ENCODE measurements at regions not wholly inside any gene's neighbourhood (a gene's known extent, or its start where the extent isn't known, plus 50 kb on each side); places are given as distances from the start of the nearest gene placed in this dataset.

GRCh38 chr18:25813110-25813509 lies 277.3 kb downstream of the SS18 start:
- no peak for DNase-seq (ENCODE audit: low read depth in 3 of 3)

DNA sequence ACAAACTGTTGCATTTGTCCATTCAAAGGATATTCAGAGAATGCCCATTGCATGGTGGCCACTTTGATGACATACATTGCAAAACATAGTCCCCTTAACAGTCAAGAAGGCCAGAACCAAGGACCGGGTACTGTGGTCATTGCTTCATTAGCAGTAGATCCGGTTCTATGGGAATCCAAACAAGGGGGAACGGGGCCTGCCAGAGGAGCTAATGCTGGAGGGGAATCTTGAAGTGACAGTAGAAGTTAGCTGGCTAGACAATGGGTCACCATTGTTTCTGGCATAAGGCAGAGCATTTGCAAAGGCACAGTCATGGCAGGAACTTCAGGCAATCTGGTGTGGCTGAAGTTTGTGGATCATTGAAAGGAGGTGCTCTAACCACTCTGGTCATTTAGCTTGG lies 279.7 kb downstream of the SS18 start:
- DNase-seq (ENCODE audit: low read depth in 3 of 3), result no peak

GRCh38 chr18:25805939-25806338 lies 284.5 kb downstream of the SS18 start:
- DNase-seq (ENCODE audit: low read depth in 3 of 3), result no peak

DNA sequence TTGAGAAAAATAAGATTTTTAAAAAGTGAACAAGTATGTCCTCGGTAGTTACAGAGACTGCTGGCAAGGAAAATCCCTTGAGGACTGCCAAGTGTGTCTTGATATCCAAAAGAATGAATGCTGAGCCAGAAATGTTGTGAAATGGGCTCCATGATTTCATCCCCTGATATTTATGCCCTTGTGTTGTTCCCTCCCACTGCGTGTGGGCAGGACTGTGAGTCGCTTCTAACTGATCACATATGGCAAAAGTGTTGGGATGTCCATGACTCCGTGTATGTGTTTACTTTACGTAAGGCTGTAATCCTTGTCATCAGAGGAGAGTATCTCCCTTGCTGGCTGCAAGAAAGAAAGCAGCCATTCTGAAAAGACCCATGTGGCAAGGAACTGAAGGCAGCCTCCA lies 285.1 kb downstream of the SS18 start:
- no peak for DNase-seq (ENCODE audit: low read depth in 3 of 3)

GRCh38 chr18:25799231-25799630 lies 291.2 kb downstream of the SS18 start:
- no peak for DNase-seq (ENCODE audit: low read depth in 3 of 3)

- DNase-seq (ENCODE audit: low read depth in 3 of 3), result no peak
These were observed 292.4 kb downstream of the SS18 start for GRCh38 chr18:25798046-25798445.

DNA sequence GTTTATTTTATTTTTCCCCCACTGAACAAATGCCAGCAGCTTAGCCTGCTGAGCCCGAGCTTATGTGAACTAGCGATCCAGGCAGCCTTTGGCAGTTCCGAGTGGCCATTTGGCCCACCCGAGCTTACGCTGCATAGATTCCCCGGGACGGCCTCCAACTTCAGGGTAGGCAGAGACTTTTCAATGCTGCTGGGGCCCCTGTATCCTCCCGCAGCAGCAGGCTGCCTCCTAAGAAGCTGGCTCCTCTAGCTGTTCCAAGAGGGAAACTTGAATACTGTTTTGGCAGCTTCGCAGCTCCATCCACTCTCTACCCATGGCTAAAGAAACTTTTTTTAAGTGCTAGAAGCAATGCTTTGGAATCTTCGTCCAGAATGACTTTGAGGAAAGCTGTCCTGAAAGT lies 295.2 kb downstream of the SS18 start:
- no peak for DNase-seq (ENCODE audit: low read depth in 3 of 3)

GRCh38 chr18:25787276-25787675 lies 303.1 kb downstream of the SS18 start:
- DNase-seq (ENCODE audit: low read depth in 3 of 3), result no peak

- DNase-seq (ENCODE audit: low read depth in 3 of 3), result no peak
These were observed 303.7 kb downstream of the SS18 start for GRCh38 chr18:25786758-25787157.

- no peak for DNase-seq (ENCODE audit: low read depth in 3 of 3)
These were observed 310.3 kb downstream of the SS18 start for GRCh38 chr18:25780105-25780504.

DNA sequence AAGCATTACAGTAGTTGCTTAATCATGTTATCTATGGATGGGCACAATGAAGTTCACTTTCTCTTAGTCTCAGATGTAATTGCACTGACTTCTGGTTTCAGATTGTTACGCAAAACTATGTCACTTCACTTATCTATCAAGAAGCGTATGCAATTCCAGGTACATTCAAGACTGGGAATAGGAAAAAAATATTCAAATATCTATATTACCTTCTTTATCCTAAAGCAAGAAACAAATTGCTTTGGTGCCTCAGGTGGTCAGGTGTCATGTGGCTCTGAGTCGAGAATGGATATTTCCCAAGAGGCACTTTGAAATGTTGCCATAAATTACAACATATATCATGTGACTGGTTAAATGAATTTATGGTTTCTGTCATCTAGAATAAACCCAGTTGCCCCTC lies 318.6 kb downstream of the SS18 start:
- no peak for DNase-seq (ENCODE audit: low read depth in 3 of 3)

GRCh38 chr18:25764777-25765176 lies 325.6 kb downstream of the SS18 start:
- no peak for DNase-seq (ENCODE audit: low read depth in 3 of 3)

DNA sequence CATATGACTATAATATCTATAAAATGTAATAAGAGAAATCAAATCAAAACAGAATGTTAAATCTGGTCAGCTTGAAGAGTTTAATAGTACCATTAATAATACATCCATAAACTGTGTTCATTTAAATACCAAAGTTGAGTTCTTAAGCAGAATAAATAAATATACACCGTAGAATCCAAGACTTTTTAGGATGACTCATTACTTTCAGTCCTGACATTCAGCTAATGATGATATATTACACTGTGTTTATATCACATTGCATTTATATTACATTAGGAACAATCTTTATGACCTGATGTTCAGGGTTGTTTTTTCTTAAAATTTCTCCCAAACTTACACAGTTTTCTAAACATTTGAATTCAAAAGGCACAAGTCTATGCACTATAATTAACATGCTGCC lies 331.3 kb downstream of the SS18 start:
- no peak for DNase-seq (ENCODE audit: low read depth in 3 of 3)

GRCh38 chr18:25743646-25744151 lies 346.7 kb downstream of the SS18 start:
- no peak for DNase-seq (ENCODE audit: low read depth in 3 of 3)

DNA sequence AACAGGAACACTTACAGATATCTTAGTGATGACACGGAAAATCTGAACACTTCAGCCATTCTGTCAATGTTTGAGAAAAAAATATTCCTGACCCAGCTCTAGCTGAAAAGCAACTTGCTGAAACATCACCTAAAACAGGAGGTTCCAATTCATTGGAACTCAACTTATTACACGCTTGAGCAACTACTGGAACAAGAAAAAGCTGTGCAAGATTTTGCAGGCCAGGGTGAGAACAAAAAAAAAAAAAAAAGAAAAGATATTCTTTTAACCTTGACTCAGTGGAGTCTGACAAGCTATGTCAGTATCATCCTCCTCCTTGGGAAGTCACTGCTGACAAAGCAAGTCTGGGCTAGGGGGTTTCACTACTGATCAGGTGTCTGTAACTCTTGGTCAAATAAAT lies 351.0 kb downstream of the SS18 start:
- no peak for DNase-seq (ENCODE audit: low read depth in 3 of 3)

DNA sequence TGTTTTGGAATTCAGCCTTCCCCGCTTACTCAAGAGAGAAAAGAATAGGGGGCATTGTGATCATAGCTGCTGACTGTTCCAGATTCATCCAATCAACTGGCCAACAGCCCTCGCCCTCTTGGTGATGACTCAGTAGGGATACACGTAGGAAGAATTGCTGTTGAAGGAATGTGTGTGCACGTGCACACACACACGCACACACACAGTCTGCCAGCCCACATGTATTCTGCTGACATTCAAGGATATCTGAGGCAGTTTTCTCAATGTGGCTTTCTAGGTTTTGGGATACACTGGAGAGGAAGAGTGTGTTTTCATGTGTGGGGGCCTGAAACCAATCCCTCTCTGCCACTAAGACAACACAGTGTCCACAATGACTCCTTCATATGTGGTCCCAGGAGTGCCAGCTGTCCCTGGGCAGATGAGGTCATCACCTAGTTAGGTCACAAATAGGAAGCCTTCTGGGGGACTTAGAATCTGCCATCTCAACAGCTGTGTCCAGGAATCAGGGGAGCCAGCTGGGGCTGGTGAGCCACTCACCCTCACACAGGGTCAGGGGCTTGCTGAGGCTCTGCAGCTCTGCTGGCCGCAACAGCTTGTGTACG lies 352.6 kb downstream of the SS18 start:
- DNase-seq (ENCODE audit: low read depth in 3 of 3), result no peak

DNA sequence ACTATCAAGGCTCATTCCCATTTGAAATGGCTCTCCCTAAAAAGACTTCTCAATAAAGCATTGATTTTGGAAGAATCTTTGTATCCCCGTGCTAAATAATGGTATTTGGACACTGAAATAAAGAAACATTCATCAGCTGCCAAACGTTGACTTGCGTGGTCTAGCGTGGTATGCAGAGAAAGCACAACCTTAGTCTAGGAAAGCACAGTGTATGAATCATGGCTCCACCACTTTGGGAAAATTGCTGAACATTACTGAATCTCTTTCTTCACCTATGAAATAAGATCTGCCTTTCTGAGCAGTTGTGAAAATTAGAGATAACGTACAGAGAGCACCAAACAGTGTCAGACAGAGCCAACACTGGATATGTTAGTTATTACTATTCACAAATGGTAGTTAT lies 353.9 kb downstream of the SS18 start:
- no peak for DNase-seq (ENCODE audit: low read depth in 3 of 3)

- DNase-seq (ENCODE audit: low read depth in 3 of 3), result no peak
These were observed 355.0 kb downstream of the SS18 start for GRCh38 chr18:25735459-25735858.

DNA sequence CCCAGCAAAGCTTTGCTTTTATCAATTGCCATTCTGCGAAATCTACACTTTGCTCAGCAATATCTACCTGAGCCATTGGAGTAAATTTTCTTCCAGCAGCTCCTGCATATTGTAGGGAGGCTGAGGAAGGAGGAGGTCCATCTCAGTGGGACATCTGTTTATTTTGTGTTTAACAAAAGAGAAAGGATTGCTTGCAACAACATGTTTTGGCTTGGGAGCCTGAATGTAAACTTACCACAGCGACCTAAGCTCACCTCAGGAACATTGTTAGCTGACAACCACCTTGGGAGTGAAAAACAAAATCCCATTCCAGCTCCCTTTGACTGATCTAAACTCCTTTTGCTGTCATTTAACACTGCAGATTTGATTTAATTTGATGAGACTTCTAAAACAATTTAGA lies 356.1 kb downstream of the SS18 start:
- no peak for DNase-seq (ENCODE audit: low read depth in 3 of 3)

- DNase-seq (ENCODE audit: low read depth in 3 of 3), result no peak
These were observed 357.6 kb downstream of the SS18 start for GRCh38 chr18:25732862-25733261.

- no peak for DNase-seq (ENCODE audit: low read depth in 3 of 3)
These were observed 361.3 kb downstream of the SS18 start for GRCh38 chr18:25729072-25729471.

DNA sequence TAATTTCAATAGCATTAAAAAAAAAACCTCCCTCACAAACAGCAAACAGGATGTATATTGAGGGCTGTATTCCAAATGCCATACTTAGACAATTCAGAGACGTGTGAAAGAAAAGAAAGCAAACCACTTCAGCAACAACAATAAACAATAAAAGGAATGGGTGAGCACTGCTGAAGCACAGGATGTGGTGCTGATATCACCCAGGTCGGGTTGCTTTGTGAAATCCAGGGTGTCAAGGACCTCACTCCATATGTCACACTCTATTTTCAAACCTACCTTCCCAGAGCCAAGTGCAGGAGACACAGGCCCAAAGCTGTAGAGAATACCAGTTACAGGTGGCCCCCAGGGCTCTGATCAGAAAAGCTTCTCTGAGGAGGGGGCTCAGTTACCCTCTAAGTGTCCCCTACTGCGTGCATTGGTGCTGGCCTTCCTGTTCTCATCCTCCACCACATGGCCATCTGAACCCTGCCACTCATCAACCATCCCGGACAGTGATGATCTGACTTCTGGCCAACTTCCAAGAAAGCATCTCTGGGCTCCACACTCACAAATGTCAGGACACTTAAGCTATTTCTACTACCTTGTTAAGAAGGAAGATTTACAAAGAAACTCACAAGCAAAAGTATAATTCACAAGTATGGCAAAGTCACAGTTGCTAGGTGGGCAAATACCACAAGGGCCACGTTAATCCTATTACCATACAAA lies 363.0 kb downstream of the SS18 start:
- no peak for DNase-seq (ENCODE audit: low read depth in 3 of 3)

DNA sequence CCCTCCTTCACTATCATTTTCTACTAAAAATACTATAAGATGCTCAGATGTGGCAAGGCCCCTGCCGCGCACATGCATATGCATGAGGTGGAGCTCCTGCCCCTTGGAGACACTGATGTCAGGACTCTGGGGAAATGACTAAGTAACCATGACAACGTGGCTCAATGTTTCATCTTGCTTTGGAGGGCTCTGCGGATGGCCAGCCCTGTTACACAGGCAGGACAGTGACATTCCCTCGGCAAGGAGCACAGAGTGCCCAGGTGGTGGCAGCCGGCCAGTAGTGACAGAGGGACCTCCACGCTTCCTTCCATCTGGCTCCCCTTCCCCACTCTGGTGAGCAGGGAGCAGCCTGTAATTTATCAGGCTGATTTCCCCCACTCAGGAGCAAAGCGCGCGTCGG lies 364.1 kb downstream of the SS18 start:
- DNase-seq (ENCODE audit: low read depth in 3 of 3), result no peak

GRCh38 chr18:25725501-25725900 lies 364.9 kb downstream of the SS18 start:
- DNase-seq (ENCODE audit: low read depth in 3 of 3), result no peak
